HCT116 (cell line): ENCODE measurements at regions not wholly inside any gene's neighbourhood (a gene's known extent, or its start where the extent isn't known, plus 50 kb on each side); places are given as distances from the start of the nearest gene placed in this dataset.

Experiments
- ATAC-seq: fragments of 200-7000 bp; cut with Tn5 transposase; 2 replicates; pipeline ENCODE4 v1.9.1; 2020; ENCODE audit warnings: mild to moderate bottlenecking, moderate library complexity
- BruUV-seq: library from RNA; stranded (reverse); fragments of 400-500 nt; replicated peaks from 2 replicates; lab custom pipeline; 2021; lab: Mats Ljungman, UMichigan
- CTCF ChIA-PET: fragments of 300-600 bp; sonication (Branson Sonifier 250); formaldehyde crosslinking; loops from one replicate; lab custom pipeline; 2021; ENCODE audit warnings: antibody characterized with exemption; lab: Charles Lee
- POLR2A ChIA-PET: fragments of 300-600, 350-600 bp; sonication (Branson Sonifier 250); formaldehyde crosslinking; loops from one replicate; lab custom pipeline; 2021; ENCODE audit warnings: antibody characterized with exemption; lab: Charles Lee
- RAD21 ChIA-PET, 2 experiments: fragments of 300-600 bp; sonication (Branson Sonifier 250); formaldehyde crosslinking; loops; one replicate each; lab custom pipeline; 2023; ENCODE audit warnings: low total read pairs in 2 of 2; ENCODE audit not compliant: uncharacterized antibody in 2 of 2, unreplicated experiment in 2 of 2, low non-redundant PET in 1 of 2; lab: Charles Lee
- DNase-seq: peaks from one replicate; pipeline ENCODE4 v3.0.0-alpha.2; 2010; ENCODE audit warnings: low read depth, low spot score
- H2AFZ ChIP-seq: fragments of 200-600 bp; shearing (Covaris generic), sonication (generic); 2 replicates; pipeline ENCODE4 v1.6.1; 2017; ENCODE audit warnings: low read depth, mixed run types, mixed read lengths, antibody characterized with exemption, low read length; ENCODE audit not compliant: poor library complexity, severe bottlenecking
- H3K27ac ChIP-seq: 2 replicates; pipeline ENCODE4 v1.5.1; 2012; ENCODE audit warnings: low read depth, low read length
- H3K27me3 ChIP-seq: fragments of 200-600 bp; sonication (generic); 2 replicates; pipeline ENCODE4 v1.6.1; 2016; ENCODE audit warnings: mixed run types, low read length, mixed read lengths; ENCODE audit not compliant: insufficient read depth
- H3K36me3 ChIP-seq, 2 experiments: fragments of 200-500 bp in 1 of 2; fragments of 200-600 bp in 1 of 2; sonication (Bioruptor generic) in 1 of 2; sonication (generic) in 1 of 2; 2 replicates each; pipeline versions ENCODE4 v1.5.1 to v1.6.1; 2014 to 2016; ENCODE audit warnings: low read length in 2 of 2, inconsistent platforms in 1 of 2, mixed read lengths in 1 of 2, mixed run types in 1 of 2; ENCODE audit not compliant: insufficient read depth in 2 of 2, control insufficient read depth in 1 of 2
- H3K4me1 ChIP-seq, 2 experiments: fragments of 200-600 bp in 1 of 2; sonication (generic) in 1 of 2; 2 replicates each; pipeline versions ENCODE4 v1.5.1 to v1.6.1; 2012 to 2017; ENCODE audit warnings: low read length in 2 of 2, inconsistent platforms in 1 of 2, mild to moderate bottlenecking in 1 of 2, mixed read lengths in 1 of 2, mixed run types in 1 of 2, moderate library complexity in 1 of 2; ENCODE audit not compliant: insufficient read depth in 2 of 2, control insufficient read depth in 1 of 2
- H3K4me2 ChIP-seq: fragments of 200-600 bp; sonication (generic); 2 replicates; pipeline ENCODE4 v1.6.1; 2017; ENCODE audit warnings: mixed run types, low read length, mixed read lengths
- H3K4me3 ChIP-seq, 2 experiments: fragments of 200-600 bp in 1 of 2; sonication (generic) in 1 of 2; replicated peaks in 1 of 2; 2 replicates each; pipeline ENCODE4 v1.5.1; 2011 to 2016; ENCODE audit warnings: low read length in 2 of 2, control low read depth in 1 of 2, low read depth in 1 of 2, mild to moderate bottlenecking in 1 of 2, mixed read lengths in 1 of 2, mixed run types in 1 of 2
- H3K79me2 ChIP-seq: fragments of 200-600 bp; sonication (generic); 2 replicates; pipeline ENCODE4 v1.6.1; 2017; ENCODE audit warnings: mild to moderate bottlenecking, mixed run types, low read length, moderate library complexity, mixed read lengths; ENCODE audit not compliant: insufficient read depth
- H3K9ac ChIP-seq: fragments of 200-600 bp; sonication (generic); 2 replicates; pipeline ENCODE4 v1.6.1; 2016; ENCODE audit warnings: low read length, mixed read lengths
- H3K9me2 ChIP-seq: fragments of 200-600 bp; sonication (generic), shearing (Covaris generic); 2 replicates; pipeline ENCODE4 v1.6.1; 2017; ENCODE audit warnings: mixed run types, mild to moderate bottlenecking, moderate library complexity; ENCODE audit not compliant: insufficient read depth
- H3K9me3 ChIP-seq, 2 experiments: fragments of 200-500 bp in 1 of 2; fragments of 200-600 bp in 1 of 2; sonication (Bioruptor generic) in 1 of 2; sonication (generic) in 1 of 2; 2 replicates each; pipeline ENCODE4 v1.6.1; 2014 to 2017; ENCODE audit warnings: low read length in 2 of 2, mixed read lengths in 2 of 2, inconsistent platforms in 1 of 2, low read depth in 1 of 2, mild to moderate bottlenecking in 1 of 2, mixed run types in 1 of 2, moderate library complexity in 1 of 2; ENCODE audit not compliant: control insufficient read depth in 1 of 2, insufficient read depth in 1 of 2
- H4K20me1 ChIP-seq: fragments of 200-600 bp; sonication (generic), shearing (Covaris generic); 2 replicates; pipeline ENCODE4 v1.6.1; 2017; ENCODE audit warnings: mixed run types, mild to moderate bottlenecking, moderate library complexity; ENCODE audit not compliant: insufficient read depth
- CBX3 ChIP-seq: IDR thresholded peaks from 2 replicates; pipeline ENCODE4 v1.6.1; 2012; ENCODE audit warnings: low read depth
- JUND ChIP-seq: IDR thresholded peaks from 2 replicates; pipeline ENCODE4 v1.6.1; 2012
- MAX ChIP-seq: IDR thresholded peaks from 2 replicates; pipeline ENCODE4 v1.6.1; 2012
- POLR2AphosphoS5 ChIP-seq: IDR thresholded peaks from 2 replicates; pipeline ENCODE4 v1.6.1; 2011; ENCODE audit warnings: mild to moderate bottlenecking, low read depth, low read length, moderate library complexity
- SP1 ChIP-seq: IDR thresholded peaks from 2 replicates; pipeline ENCODE4 v1.6.1; 2012; ENCODE audit warnings: low read depth
- SRF ChIP-seq: IDR thresholded peaks from 2 replicates; pipeline ENCODE4 v1.6.1; 2012; ENCODE audit warnings: low read depth
- ZBTB33 ChIP-seq: IDR thresholded peaks from 2 replicates; pipeline ENCODE4 v1.6.1; 2011; ENCODE audit warnings: mild to moderate bottlenecking, low read length, moderate library complexity; ENCODE audit not compliant: insufficient replicate concordance; ENCODE audit errors: extremely low read depth
- intact Hi-C: fragments of 100-400 bp; cut with micrococcal nuclease; formaldehyde crosslinking; loops from 2 replicates; pipeline ENCODE4 v1.10.0; 2022

GRCh38 chr21:25381936-25382452, 225.3 kb downstream of the MRPL39 start:
- ATAC-seq, result no peak

GRCh38 chr21:25375675-25376074, 231.6 kb downstream of the MRPL39 start:
- RAD21 ChIA-PET, result no interaction called here
- peaks cover 0 to 17% of the 10 kb centered on the region in 2 experiments; a peak in 2 of 4 replicates for H3K9me3 ChIP-seq
- POLR2A ChIA-PET, result no interaction called here
- no peak overlapping the region for H3K27ac ChIP-seq
- CTCF ChIA-PET, result no interaction called here
- H3K27me3 ChIP-seq, result no peaks in the 10 kb centered on the region
- H3K9me2 ChIP-seq, result no peaks in the 10 kb centered on the region
- no TSS peak for BruUV-seq
- ATAC-seq (no peak), DNase-seq (no peak)
- H2AFZ ChIP-seq, result no peak overlapping the region
- intact Hi-C loops, result no loop called here
- H3K4me2 ChIP-seq, result no peak overlapping the region
- no peaks in the 10 kb centered on the region for H3K4me1 ChIP-seq
- H4K20me1 ChIP-seq, result no peaks in the 10 kb centered on the region
- H3K4me3 ChIP-seq, result no peak overlapping the region
- no peaks in the 10 kb centered on the region for H3K36me3 ChIP-seq
- no peaks in the 10 kb centered on the region for H3K79me2 ChIP-seq
- no peak overlapping the region for H3K9ac ChIP-seq
- no peak for TF ChIP-seq JUND
- TF ChIP-seq SP1, result no peak
- no peak for TF ChIP-seq SRF
- TF ChIP-seq, all 23 proteins: peak for 0

More at GRCh38 chr21:25381936-25382452, 225.3 kb downstream of the MRPL39 start:
- Histone ChIP-seq H3K9me2 (no peaks in the 10 kb centered on the region), H3K9me3 (peaks cover 0 to 13% of the 10 kb centered on the region in 2 experiments; a peak in 2 of 4 replicates), H3K4me3 (no peak overlapping the region), H3K27me3 (no peaks in the 10 kb centered on the region), H3K36me3 (no peaks in the 10 kb centered on the region), H3K4me1 (no peaks in the 10 kb centered on the region), H3K9ac (no peak overlapping the region), H3K79me2 (no peaks in the 10 kb centered on the region), H3K27ac (no peak overlapping the region), H2AFZ (no peak overlapping the region), H4K20me1 (no peaks in the 10 kb centered on the region), H3K4me2 (no peak overlapping the region)
- intact Hi-C loops, result no loop called here
- no peak for DNase-seq
- ChIA-PET CTCF (no interaction called here), POLR2A (no interaction called here), RAD21 (no interaction called here)
- no TSS peak for BruUV-seq
- TF ChIP-seq MAX, result no peak
- no peak for TF ChIP-seq POLR2AphosphoS5
- TF ChIP-seq CBX3, result no peak
- no peak for TF ChIP-seq ZBTB33
